Hepatic stellate cell (primary cell): ENCODE measurements at regions not wholly inside any gene's neighbourhood (a gene's known extent, or its start where the extent isn't known, plus 50 kb on each side); places are given as distances from the start of the nearest gene placed in this dataset.
"Not testable (repeated sequence)": the region's sequence is repeated elsewhere in the genome, so short reads cannot be mapped to it uniquely, and the experiment has no call there.

ENCODE experiments used
- DNase-seq: peaks from one replicate; pipeline ENCODE4 v3.0.0; 2011; ENCODE audit warnings: low spot score

DNA sequence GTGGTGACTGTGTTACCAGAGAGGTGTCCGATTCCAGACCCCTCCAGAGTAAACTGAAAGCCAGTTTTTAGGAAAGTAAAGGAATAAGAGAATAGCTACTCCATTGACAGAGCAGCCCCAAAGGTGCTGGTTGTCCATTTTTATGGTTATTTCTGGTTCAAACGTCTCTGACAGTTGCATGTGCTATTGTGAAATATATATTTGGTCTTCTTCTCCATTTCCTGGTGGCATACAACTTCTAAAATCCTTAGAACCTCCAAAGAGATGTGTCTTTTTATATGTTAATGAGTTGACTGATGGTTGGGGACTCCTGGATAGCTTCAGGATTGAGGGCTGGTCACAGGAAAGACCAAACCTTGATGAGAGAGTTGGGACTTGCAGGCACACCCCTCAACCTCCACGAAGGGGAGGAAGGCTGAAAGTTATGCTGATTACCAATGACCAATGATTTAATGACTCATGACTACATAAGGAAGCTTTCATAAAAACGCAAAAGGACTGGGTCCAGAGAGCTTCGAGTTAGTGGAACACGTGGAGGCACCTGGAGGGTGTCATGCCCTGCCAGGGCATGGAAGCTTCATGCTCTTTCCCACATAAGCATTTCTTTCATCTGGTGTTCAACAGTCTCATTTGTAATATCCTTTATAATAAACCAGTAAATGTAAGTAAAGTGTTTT lies 100.7 kb downstream of the SLC16A1 start:
- DNase-seq, result no peak

DNA sequence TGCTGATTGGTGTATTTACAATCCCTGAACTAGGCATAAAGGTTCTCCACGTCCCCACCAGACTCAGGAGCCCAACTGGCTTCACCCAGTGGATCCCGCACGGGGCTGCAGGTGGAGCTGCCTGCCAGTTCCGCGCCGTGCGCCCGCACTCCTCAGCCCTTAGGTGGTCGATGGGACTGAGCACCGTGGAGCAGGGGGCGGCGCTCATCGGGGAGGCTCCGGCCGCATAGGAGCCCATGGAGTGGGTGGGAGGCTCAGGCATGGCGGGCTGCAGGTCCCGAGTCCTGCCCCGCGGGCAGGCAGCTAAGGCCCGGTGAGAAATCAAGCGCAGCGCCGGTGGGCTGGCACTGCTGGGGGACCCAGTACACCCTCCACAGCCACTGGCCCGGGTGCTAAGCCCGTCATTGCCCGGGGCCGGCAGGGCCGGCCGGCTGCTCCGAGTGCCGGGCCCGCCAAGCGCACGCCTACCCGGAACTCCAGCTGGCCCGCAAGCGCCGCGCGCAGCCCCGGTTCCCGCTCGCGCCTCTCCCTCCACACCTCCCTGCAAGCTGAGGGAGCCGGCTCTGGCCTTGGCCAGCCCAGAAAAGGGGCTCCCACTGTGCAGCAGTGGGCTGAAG lies 101.5 kb downstream of the SLC16A1 start:
- DNase-seq, result not testable (repeated sequence)

DNA sequence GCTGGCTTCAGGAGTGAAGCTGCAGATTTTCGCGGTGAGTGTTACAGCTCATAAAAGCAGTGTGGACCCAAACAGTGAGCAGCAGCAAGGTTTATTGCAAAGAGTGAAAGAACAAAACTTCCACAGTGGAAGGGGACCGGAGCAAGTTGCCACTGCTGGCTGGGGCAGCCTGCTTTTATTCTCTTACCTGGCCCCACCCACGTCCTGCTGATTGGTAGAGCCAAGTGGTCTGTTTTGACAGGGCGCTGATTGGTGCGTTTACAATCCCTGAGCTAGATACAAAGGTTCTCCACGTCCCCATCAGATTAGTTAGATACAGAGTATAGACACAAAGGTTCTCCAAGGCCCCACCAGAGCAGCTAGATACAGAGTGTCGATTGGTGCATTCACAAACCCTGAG lies 102.1 kb downstream of the SLC16A1 start:
- not testable (repeated sequence) for DNase-seq

DNA sequence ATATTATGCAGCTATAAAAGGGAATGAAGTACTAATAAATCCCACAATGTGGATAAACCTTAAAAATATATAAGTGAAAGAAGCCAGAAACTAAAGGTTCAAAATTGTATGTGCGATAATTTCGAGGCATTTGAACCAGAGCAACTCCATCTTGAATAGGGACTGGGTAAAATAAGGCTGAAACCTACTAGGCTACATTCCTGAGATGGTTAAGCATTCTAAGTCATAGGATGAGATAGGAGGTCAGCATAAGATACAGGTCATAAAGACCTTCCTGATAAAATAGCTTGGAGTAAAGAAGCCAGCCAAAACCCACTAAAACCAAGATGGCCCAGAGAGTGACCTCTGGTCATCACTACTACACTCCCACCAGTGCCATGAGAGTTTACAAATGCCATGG lies 103.1 kb downstream of the SLC16A1 start:
- DNase-seq, result no peak

DNA sequence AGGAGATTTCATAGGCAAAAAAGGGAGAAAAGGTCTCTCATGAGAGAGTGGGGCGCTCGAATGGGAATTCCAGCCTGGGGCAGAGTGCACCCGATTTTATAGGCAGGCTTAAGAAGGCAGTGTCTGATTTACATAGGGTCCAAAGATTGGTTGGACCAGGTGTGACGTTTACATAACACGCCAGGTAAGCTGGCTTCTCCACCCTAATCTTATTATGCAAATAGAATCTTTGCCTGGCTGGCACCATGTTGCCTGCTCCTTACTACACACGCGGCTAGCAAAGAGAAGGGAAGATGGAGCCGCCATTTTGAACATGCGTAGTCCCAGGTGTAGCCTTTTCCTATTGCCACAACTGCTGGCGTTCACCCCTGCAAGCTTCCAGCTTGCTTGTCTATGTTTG lies 103.7 kb downstream of the SLC16A1 start:
- DNase-seq, result no peak

DNA sequence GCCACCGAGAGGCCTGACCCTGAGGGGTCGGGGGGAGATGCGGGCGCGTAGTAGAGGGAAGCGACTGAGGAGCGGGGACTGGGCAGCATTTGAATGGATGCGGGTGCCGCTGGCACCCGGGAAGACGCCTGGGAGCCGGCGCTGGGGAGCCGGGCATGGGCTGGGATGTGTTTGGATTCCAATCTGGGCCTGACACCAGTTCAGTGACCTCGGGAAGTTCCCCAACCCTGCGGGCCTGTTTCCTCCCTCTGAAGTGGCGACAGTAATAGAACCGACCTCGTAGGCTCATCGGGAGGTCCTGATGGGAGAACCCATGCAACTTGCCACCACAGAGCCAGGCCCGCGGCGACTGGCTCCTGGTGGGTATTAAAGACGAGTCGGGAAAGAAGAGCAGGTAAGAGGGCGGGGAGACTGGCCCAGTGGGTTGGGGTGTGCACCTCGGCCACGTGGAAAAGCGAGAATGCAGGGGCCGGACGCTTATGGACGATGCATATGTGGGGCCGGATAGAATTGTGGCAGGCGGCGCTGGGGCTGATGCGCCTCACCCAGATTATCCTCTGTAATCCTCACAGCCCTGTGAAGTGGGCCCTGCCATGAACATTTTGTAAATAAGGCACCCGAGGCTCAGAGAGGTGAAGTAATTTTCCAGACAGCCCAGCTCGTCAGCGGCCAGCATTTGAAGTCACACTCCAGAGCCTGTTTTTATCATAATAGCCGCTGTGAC lies 105.8 kb downstream of the SLC16A1 start:
- no peak for DNase-seq

DNA sequence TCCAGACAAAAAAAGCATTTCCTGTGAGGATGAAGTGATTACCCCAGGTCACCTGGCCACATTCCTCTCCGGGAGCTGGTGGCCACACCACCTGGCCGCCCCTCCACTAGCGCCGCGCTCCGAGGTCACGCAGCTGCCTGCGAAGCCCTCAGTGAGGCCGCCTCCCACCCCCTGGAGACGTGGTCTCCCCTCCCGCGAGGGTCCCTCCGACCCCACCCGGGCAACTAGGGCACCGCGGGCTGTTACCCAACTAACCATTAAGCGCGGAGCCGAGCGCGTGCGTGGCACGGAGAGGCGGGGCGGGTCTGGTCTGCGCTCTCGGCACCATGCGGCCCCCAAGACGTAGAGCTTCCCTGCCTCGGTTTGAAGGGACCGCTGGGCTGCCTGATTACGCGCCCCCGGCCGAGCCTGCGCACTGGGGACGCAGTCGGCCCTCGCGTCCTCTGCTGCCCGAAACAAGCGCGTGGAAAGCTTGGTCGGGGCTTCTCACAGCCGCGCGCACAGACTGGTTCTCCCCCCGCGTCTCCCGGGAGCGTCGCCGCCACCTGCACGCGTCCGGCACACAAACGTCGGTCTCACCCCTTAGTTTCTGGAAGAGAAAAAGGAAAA lies 106.5 kb downstream of the SLC16A1 start:
- DNase-seq, result peak; percentile 23

DNA sequence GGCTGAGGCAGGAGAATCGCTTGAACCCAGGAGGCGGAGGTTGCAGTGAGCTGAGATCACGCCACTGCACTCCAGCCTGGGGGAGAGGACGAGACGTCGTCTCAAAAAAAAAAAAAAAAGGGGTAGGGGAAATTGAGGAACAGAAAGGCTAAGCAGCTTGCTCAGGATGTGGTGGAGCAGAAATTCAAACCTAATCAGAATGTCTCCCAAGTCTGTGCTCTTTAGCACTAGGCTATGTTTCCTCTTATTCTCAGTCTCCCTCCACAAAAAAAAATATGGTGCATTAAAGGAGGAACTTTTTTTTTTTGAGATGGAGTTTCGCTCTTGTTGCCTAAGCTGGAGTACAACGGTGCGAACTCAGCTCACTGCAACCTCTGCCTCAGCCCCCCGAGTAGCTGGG lies 114.2 kb downstream of the SLC16A1 start:
- no peak for DNase-seq

DNA sequence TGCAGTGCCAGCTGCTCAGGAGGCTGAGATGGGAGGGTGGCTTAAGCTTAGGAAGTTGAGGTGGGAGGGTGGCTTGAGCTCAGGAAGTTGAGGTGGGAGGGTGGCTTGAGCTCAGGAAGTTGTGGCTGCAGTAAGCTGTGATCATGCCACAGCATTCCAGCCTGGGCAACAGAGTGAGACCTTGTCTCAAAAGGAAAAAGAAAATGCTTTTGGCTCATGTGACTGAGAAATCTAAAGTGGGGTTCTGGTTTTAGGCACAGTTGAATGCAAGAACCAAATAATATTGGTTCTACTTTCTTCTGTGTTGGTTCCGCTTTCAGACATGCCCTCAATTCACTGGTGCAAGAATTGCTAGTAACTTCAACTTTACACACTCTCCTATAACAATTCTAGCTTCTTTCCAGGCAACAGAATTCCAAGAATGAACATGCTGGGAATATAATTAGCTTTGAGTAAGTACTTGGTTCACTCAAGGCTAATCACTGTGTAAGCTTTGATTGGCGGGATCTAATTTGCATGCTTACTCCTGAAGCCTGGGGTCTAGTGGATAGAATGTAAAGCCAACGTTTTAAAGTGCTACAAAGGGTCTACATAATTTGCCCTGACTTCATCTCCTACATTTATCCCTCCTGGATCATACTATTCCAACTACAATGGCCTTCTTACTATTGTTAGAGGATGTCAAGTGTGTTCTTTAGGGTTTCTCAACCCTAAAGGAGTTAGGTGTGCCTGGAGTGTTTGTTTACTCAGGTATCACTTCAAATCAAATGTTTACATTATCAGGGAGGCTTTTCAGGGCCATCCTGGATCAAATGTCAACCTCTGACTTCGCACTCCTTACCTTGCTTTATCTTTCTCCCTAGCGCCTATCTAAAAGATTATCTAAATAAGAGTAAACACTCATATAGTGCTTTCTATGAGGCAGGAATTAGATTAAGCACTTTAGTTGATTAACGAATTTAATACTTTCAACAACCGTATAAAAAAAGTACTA lies 115.1 kb downstream of the SLC16A1 start:
- no peak for DNase-seq

DNA sequence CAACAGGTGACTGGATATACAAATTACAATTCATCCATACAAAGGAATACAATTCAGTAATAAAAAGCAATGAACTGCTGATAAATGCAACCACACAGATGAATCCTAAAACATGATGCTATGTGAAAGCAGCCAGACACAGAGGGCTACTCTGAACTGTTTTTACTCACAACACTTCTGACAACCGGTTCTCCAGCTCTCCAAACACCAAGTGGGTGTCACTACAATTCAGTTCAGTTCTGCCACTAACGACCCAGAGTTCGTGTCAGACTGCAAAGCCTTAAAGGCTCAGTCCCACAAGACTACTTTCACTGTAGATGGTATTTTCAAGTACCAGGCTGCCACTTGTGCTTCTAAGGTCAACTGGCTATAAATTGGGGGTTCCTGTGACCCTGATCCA lies 119.4 kb downstream of the SLC16A1 start:
- no peak for DNase-seq

DNA sequence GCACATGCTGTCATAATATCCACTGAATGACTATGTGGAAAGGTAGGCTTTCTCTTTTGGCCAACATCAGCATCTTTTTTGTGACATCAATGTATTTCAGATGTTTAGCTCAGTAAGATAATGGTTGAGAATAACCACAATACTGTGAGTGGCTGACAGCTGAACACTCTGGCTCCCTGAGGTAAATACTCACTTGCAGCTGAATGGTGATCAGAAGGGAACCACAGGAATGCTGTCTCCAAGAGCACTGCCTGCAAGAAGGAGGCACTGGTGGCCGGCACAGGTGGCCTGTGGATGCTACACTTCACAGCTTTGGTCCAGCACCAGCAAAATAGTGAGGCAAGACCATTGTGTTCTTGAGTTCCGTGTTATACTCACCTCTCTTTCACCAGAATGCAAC lies 118.7 kb upstream of the PPM1J start:
- no peak for DNase-seq

DNA sequence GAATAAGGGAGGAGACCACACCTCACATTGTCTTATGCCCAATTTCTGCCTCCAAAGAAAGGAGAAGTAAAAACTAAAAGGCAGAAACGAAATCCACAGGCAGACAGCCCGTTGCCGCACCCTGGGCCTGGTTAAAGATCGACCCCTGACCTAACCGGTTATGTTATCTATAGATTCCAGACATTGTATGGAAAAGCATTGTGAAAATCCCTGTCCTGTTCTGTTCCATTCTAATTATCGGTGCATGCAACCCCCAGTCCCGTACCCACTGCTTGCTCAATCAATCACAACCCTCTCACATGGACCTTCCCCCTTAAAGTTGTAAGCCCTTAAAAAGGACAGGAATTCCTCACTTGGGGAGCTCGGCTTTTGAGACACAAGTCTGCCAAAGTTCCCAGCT lies 117.1 kb upstream of the PPM1J start:
- DNase-seq, result not testable (repeated sequence)

DNA sequence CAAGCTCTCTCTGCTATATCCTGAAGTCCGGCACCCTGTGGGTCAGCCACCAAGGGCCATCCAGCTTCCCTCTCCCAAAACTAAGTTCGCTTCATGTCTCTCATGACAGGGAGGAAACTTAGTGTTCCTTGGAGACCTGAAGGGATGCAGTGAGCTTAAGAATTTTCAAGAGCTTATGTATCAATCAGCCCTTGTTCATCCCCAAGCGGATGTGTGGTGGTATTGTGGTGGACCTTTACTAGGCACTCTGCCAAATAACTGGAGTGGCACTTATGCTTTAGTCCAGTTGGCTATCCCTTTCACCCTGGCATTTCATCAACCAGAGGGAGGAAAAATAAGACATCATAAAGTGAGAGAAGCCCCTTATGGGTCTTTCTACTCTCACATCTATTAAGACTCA lies 114.6 kb upstream of the PPM1J start:
- not testable (repeated sequence) for DNase-seq

DNA sequence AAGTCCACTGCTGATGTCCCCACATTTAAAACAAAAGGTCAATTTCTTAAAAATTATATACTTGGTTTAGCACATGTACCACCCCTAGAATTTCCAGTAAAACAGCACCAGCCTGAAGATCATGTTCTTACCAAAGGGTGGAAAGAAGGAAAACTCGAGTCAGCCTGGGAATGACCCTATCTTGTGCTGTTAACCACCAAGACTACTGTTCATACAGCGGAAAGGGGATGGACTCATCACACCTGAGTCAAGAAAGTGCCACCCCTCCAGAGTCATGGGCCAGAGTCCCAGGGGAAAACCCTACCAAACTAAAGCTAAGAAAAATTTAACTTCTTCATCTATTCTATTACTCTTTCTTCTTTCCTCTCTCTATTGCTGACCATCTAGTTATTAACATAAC lies 113.6 kb upstream of the PPM1J start:
- DNase-seq, result no peak

DNA sequence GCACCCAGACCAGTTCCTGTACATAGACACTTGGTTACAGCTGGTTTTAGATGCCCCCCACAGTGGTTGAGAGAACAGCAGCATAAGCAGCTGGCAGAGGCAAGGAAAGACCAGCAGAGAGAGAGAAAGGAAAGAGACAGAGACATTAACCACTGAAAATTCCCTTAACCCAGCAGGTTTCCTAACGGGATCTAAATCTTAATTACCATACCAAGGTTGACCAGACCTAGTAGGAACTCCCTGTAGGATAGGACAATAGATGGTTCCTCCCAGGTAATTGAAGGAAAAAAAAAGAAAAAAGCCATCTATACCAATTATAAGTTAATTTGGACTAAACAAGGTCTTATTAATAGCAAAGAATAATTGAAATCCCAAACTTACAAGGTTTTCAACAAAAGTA lies 112.3 kb upstream of the PPM1J start:
- DNase-seq, result not testable (repeated sequence)

DNA sequence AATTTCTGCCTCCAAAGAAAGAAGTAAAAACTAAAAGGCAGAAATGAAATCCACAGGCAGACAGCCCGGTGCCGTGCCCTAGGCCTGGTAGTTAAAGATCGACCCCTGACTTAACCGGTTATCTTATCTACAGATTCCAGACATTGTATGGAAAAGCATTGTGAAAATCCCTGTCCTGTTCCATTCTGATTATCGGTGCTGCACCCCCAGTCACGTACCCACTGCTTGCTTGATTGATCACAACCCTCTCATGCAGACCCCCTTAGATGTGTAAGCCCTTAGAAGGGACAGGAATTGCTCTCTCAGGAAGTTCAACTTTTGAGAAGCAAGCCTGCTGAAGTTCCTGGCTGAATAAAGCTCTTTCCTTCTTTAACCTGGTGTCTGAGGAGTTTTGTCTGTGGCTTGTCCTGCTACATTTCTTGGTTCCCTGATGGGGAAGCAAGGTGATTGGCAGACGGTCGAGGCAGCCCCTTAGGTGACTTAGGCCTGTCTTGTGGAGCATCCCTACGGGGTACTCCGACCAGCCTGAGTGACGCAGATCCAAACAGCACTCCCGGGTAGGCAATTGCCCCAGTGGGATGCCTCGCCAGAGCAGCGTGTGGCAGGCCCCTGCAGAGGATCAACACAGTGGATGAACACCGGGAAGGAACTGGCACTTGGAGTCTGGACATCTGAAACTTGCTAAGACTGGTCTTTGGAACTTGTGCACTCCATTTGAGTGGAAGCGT lies 111.2 kb upstream of the PPM1J start:
- no peak for DNase-seq

DNA sequence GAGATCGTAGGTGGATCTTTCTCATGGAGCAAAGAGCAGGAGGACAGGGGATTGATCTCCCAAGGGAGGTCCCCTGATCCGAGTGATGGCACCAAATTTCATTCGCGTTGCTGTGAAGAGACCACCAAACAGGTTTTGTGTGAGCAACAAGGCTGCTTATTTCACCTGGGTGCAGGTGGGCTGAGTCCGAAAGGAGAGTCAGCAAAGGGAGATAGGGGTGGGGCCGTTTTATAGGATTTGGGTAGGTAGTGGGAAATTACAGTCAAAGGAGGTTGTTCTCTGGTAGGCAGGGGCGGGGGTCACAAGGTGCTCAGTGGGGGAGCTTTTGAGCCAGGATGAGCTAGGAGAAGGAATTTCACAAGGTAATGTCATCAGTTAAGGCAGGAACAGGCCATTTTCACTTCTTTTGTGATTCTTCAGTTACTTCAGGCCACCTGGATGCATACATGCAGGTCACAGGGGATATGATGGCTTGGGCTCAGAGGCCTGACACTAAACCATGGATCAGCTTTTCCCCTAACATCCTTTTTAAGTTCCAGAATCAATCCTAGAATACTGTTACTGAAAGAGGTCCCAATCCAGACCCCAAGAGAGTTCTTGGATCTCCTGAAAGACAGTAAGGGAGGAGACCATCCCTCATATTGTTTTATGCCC lies 110.6 kb upstream of the PPM1J start:
- DNase-seq, result not testable (repeated sequence)

DNA sequence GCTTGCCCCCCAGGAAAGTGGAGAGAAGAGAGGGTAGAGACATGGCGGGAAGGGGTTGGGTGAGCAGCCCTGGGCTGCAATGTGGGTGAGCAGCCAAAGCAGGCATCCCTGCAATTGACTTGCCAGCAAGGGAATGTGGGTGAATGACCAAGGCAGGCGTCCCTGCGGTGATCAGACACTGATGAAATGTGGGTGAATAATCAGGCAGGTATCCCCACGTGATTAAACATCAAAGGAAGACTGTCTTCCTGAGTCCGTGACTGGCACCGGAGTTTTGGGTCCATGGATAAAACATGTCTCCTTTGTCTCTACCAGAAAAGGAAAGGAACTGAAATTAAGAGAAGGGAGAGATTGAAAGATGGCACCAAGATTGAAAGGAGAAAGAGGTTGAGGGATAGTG lies 109.9 kb upstream of the PPM1J start:
- not testable (repeated sequence) for DNase-seq

DNA sequence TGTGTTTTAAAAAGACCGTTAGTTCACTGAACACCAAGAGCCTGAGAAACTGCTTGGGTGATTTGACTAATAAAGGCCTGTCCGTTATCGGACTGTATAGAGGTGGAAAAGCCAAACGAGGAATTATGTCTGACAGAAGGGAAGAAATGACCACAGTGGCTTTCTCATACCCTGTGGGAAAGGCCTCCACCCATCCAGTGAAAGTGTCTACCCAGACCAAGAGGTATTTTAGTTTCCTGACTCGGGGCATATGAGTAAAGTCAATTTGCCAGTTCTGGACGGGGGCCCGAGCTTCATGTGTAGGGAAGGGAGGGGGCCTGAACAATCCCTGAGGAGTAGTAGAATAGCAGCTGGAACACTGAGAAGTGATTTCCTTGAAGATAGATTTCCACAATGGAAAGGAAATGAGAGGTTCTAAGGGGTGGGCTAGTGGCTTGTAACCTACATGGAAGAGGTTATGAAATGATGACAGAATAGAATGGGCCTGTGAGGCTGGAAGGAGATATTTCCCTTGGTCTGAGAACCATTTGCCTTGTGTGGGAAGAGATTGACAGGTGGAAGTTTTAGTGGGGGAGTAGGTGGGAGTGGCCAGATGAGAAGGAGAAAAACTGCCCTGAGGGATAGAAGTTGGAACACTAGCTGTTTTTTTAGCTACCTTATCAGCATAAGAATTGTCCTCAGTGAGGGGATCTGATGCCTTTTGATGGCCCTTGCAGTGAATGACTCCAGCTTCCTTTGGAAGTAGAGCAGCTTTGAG lies 106.4 kb upstream of the PPM1J start:
- DNase-seq, result not testable (repeated sequence)
